Endothelial cell of umbilical vein (primary cell): ENCODE measurements at regions not wholly inside any gene's neighbourhood (a gene's known extent, or its start where the extent isn't known, plus 50 kb on each side); places are given as distances from the start of the nearest gene placed in this dataset.

Experiments used
- BruUV-seq: library from RNA; stranded (reverse); fragments of 400-500 nt; replicated peaks from 2 replicates; lab custom pipeline; 2021; lab: Mats Ljungman, UMichigan
- CTCF ChIA-PET: fragments of 300-600, 350-600 bp; sonication (Branson Sonifier 250); formaldehyde crosslinking; loops from one replicate; lab custom pipeline; 2021; ENCODE audit warnings: antibody characterized with exemption, inconsistent platforms; lab: Charles Lee
- POLR2A ChIA-PET: fragments of 300-600, 350-600 bp; sonication (Branson Sonifier 250); formaldehyde crosslinking; loops from one replicate; lab custom pipeline; 2021; ENCODE audit warnings: antibody characterized with exemption, inconsistent platforms; lab: Charles Lee
- DNase-seq: peaks from one replicate; pipeline ENCODE4 v3.0.0-alpha.2; 2011; ENCODE audit warnings: low read depth, low spot score
- FAIRE-seq: peaks from 2 replicates; lab custom pipeline; 2011; peaks lifted over from hg19 to GRCh38; lab: Jason Lieb, UNC
- H2AFZ ChIP-seq: 2 replicates; pipeline ENCODE4 v1.6.0; 2012; ENCODE audit warnings: low read depth, low read length, control low read depth, inconsistent platforms
- H3K27ac ChIP-seq: 2 replicates; pipeline ENCODE4 v1.5.1; 2011; ENCODE audit warnings: low read depth, mild to moderate bottlenecking, control low read depth, low read length, moderate library complexity; ENCODE audit not compliant: insufficient read depth
- H3K27me3 ChIP-seq, 2 experiments: 2 replicates each; pipeline versions ENCODE4 v1.6.0 to v1.6.1; 2011; ENCODE audit warnings: low read length in 2 of 2, mixed read lengths in 1 of 2; ENCODE audit not compliant: control insufficient read depth in 2 of 2, insufficient read depth in 2 of 2
- H3K36me3 ChIP-seq, 2 experiments: 2 replicates in 1 of 2; 3 replicates in 1 of 2; pipeline ENCODE4 v1.5.1; 2011; ENCODE audit warnings: low read length in 2 of 2, mild to moderate bottlenecking in 1 of 2, moderate library complexity in 1 of 2; ENCODE audit not compliant: control insufficient read depth in 2 of 2, insufficient read depth in 2 of 2; ENCODE audit errors: extremely low read depth in 1 of 2
- H3K4me1 ChIP-seq: 3 replicates; pipeline ENCODE4 v1.5.1; 2011; ENCODE audit warnings: mild to moderate bottlenecking, low read length; ENCODE audit not compliant: control insufficient read depth, insufficient read depth; ENCODE audit errors: extremely low read depth
- H3K4me2 ChIP-seq: 2 replicates; pipeline ENCODE4 v1.6.1; 2011; ENCODE audit warnings: low read length, control low read depth, mixed read lengths; ENCODE audit not compliant: insufficient read depth
- H3K4me3 ChIP-seq, 3 experiments: fragments of 200-600 bp in 1 of 3; sonication (generic), shearing (Covaris generic) in 1 of 3; replicated peaks in 1 of 3; 2 replicates each; pipeline ENCODE4 v1.5.1; 2011 to 2016; ENCODE audit warnings: control low read depth in 3 of 3, low read length in 3 of 3, mild to moderate bottlenecking in 2 of 3, inconsistent platforms in 1 of 3, low read depth in 1 of 3, moderate library complexity in 1 of 3; ENCODE audit not compliant: insufficient read depth in 1 of 3
- H3K79me2 ChIP-seq: 2 replicates; pipeline ENCODE4 v1.6.0; 2012; ENCODE audit warnings: low read length, inconsistent platforms; ENCODE audit not compliant: control insufficient read depth, insufficient read depth
- H3K9ac ChIP-seq: replicated peaks from 2 replicates; pipeline ENCODE3; 2011; ENCODE audit warnings: low read length, control low read depth; ENCODE audit not compliant: insufficient read depth; ENCODE audit errors: extremely low read depth
- H3K9me1 ChIP-seq: replicated peaks from 3 replicates; pipeline ENCODE4 v1.6.0; 2011; ENCODE audit warnings: mild to moderate bottlenecking, low read length; ENCODE audit not compliant: control insufficient read depth, insufficient read depth; ENCODE audit errors: extremely low read depth
- H3K9me3 ChIP-seq: replicated peaks from 2 replicates; pipeline ENCODE4 v1.5.1; 2012; ENCODE audit warnings: low read length, inconsistent platforms; ENCODE audit not compliant: control insufficient read depth, insufficient read depth
- H4K20me1 ChIP-seq: replicated peaks from 2 replicates; pipeline ENCODE3; 2011; ENCODE audit warnings: mild to moderate bottlenecking, low read length; ENCODE audit not compliant: control insufficient read depth, insufficient read depth; ENCODE audit errors: extremely low read depth
- EZH2 ChIP-seq: IDR thresholded peaks from 2 replicates; pipeline ENCODE4 v1.6.1; 2012; ENCODE audit warnings: borderline replicate concordance, low read depth, mild to moderate bottlenecking, moderate library complexity, low read length, inconsistent platforms; ENCODE audit not compliant: severe bottlenecking
- FOS ChIP-seq: IDR thresholded peaks from 2 replicates; pipeline ENCODE4 v1.6.1; 2011; ENCODE audit warnings: mild to moderate bottlenecking, low read length, moderate library complexity, borderline replicate concordance; ENCODE audit not compliant: insufficient read depth
- GATA2 ChIP-seq: IDR thresholded peaks from 2 replicates; pipeline ENCODE4 v1.7.0; 2011; ENCODE audit warnings: low read depth, mild to moderate bottlenecking, moderate library complexity, mixed read lengths, low read length; ENCODE audit not compliant: insufficient read length, insufficient read depth
- JUN ChIP-seq: IDR thresholded peaks from 2 replicates; pipeline ENCODE4 v1.6.1; 2011; ENCODE audit warnings: borderline replicate concordance, low read depth; ENCODE audit not compliant: insufficient read length, insufficient read depth
- MAX ChIP-seq: IDR thresholded peaks from 2 replicates; pipeline ENCODE4 v1.6.1; 2011; ENCODE audit not compliant: insufficient read depth, insufficient read length
- MYC ChIP-seq: IDR thresholded peaks from one replicate; pipeline ENCODE4 v1.6.1; 2011; ENCODE audit warnings: mild to moderate bottlenecking, low read depth, low read length
- POLR2A ChIP-seq: IDR thresholded peaks from 2 replicates; pipeline ENCODE4 v1.6.1; 2012; ENCODE audit warnings: low read depth, mild to moderate bottlenecking, control low read depth, low read length
- POLR2AphosphoS5 ChIP-seq: IDR thresholded peaks from 2 replicates; pipeline ENCODE4 v1.6.1; 2012; ENCODE audit warnings: low read depth, mild to moderate bottlenecking, control low read depth, low read length, moderate library complexity; ENCODE audit not compliant: insufficient read depth
- dilution Hi-C: fragments of 300-500 bp; cut with MboI; formaldehyde crosslinking; loops from one replicate; pipeline ENCODE4 v1.15.0; 2019; ENCODE audit warnings: low sequenced_read_pairs; ENCODE audit not compliant: extremely low pct_ligation_motif_present
- intact Hi-C: fragments of 100-400 bp; cut with micrococcal nuclease; formaldehyde crosslinking; loops from one replicate; pipeline ENCODE4 v1.10.0; 2022
- TF ChIP-seq, protein P1 (sequence below), 2 donors: IDR thresholded peaks; 1 replicate in 1 of 2; 2 replicates in 1 of 2; pipeline ENCODE4 v1.5.1; 2011; ENCODE audit warnings: low read length in 2 of 2, mild to moderate bottlenecking in 2 of 2, moderate library complexity in 2 of 2, control low read depth in 1 of 2, inconsistent platforms in 1 of 2, low read depth in 1 of 2; ENCODE audit not compliant: insufficient read depth in 1 of 2; ENCODE audit errors: extremely low read depth in 1 of 2

DNA sequence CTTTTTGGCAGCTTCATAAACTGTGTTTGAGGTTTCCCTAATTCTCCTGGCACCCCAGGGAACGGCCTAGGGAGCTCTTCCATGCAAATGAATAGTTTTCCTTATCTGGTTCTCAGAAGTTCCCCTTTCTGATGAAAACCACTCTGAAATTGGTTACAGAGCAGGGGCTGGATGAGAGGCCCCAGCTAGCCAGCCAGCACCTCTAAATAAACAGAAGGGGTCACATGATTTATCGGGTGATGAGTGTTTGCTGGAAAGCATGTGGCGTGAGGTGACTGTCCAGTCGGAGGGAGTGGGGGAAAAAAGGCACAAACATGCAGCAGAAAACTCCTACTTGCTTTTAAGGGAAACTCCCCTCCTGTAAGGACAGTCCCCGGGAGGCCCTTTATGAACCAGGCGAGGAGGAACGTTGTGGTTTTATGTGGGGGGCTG lies 261.2 kb upstream of the ANKRD55 start:
- H4K20me1 ChIP-seq, result no peaks in the 10 kb centered on the region
- no peak overlapping the region for H3K9ac ChIP-seq
- H3K27ac ChIP-seq, result no peak overlapping the region
- H3K9me3 ChIP-seq, result no peaks in the 10 kb centered on the region
- H3K4me1 ChIP-seq, result no peaks in the 10 kb centered on the region
- FAIRE-seq, result no peak
- no TSS peak for BruUV-seq
- H3K4me3 ChIP-seq, result no peak overlapping the region
- POLR2A ChIA-PET, result no interaction called here
- no peak overlapping the region for H3K4me2 ChIP-seq
- no peaks in the 10 kb centered on the region for H3K9me1 ChIP-seq
- no peaks in the 10 kb centered on the region for H3K79me2 ChIP-seq
- no peak for DNase-seq
- peaks cover 6 to 23% of the 10 kb centered on the region in 2 experiments for H3K27me3 ChIP-seq
- TF ChIP-seq GATA2 (no peak), EZH2 (no peak), JUN (no peak), POLR2A (no peak), FOS (no peak), POLR2AphosphoS5 (no peak), MYC (no peak), MAX (no peak)
- TF ChIP-seq, protein P1, sequence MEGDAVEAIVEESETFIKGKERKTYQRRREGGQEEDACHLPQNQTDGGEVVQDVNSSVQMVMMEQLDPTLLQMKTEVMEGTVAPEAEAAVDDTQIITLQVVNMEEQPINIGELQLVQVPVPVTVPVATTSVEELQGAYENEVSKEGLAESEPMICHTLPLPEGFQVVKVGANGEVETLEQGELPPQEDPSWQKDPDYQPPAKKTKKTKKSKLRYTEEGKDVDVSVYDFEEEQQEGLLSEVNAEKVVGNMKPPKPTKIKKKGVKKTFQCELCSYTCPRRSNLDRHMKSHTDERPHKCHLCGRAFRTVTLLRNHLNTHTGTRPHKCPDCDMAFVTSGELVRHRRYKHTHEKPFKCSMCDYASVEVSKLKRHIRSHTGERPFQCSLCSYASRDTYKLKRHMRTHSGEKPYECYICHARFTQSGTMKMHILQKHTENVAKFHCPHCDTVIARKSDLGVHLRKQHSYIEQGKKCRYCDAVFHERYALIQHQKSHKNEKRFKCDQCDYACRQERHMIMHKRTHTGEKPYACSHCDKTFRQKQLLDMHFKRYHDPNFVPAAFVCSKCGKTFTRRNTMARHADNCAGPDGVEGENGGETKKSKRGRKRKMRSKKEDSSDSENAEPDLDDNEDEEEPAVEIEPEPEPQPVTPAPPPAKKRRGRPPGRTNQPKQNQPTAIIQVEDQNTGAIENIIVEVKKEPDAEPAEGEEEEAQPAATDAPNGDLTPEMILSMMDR (IDR thresholded peaks at IDR 0.05; ENCODE audit: extremely low read depth in 1 of 2, insufficient read depth in 1 of 2, low read depth in 1 of 2, low read length in 2 of 2), result no peak
- intact Hi-C loops, result no loop called here
- H3K36me3 ChIP-seq, result no peaks in the 10 kb centered on the region
- CTCF ChIA-PET, result no interaction called here
- dilution Hi-C loops, result no loop called here
- H2AFZ ChIP-seq, result no peak overlapping the region
